Rectal smooth muscle tissue (tissue), 1 donor: ENCODE measurements at regions not wholly inside any gene's neighbourhood (a gene's known extent, or its start where the extent isn't known, plus 50 kb on each side); places are given as distances from the start of the nearest gene placed in this dataset.
"Not testable (repeated sequence)": the region's sequence is repeated elsewhere in the genome, so short reads cannot be mapped to it uniquely, and the experiment has no call there.

Experiments
- H3K27ac ChIP-seq: one replicate; pipeline ENCODE4 v1.7.0; 2013; ENCODE audit warnings: low read depth, low read length, inconsistent platforms
- H3K27me3 ChIP-seq: one replicate; pipeline ENCODE4 v1.7.0; 2013; ENCODE audit warnings: low read length; ENCODE audit not compliant: control insufficient read depth, insufficient read depth
- H3K36me3 ChIP-seq: one replicate; pipeline ENCODE4 v1.7.0; 2013; ENCODE audit warnings: low read length; ENCODE audit not compliant: control insufficient read depth, insufficient read depth
- H3K4me1 ChIP-seq: one replicate; pipeline ENCODE4 v1.7.0; 2013; ENCODE audit warnings: low read length; ENCODE audit not compliant: control insufficient read depth, insufficient read depth
- H3K4me3 ChIP-seq: one replicate; pipeline ENCODE4 v1.7.0; 2013; ENCODE audit warnings: low read length
- H3K9ac ChIP-seq: one replicate; pipeline ENCODE4 v1.7.0; 2013; ENCODE audit warnings: low read length

- Histone ChIP-seq H3K9ac (no peak overlapping the region), H3K4me3 (no peak overlapping the region), H3K27ac (no peak overlapping the region), H3K27me3 (no peaks in the 10 kb centered on the region), H3K36me3 (no peaks in the 10 kb centered on the region), H3K4me1 (no peaks in the 10 kb centered on the region)
These were observed 100.6 kb upstream of the BCL6 start for GRCh38 chr3:187845826-187846225.

DNA sequence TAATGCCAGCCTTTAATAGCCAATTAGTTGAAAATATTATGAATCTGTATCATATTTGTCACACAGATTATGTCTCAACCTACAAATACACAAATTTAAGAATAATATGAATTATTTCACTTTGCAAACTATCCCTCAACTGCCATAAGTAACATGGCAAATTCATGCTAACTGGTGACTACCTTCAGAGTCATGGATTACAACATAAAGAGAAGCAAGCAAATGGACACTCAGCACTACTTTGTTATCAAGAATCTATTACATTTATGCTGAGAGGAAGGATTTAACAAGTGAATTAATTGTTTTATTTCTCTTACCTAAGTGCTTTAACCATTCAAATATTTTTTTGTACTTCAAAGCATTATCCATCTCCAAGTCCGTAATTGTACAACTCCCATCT lies 103.1 kb upstream of the BCL6 start:
- Histone ChIP-seq H3K36me3 (no peaks in the 10 kb centered on the region), H3K4me1 (no peaks in the 10 kb centered on the region), H3K4me3 (no peak overlapping the region), H3K27me3 (no peaks in the 10 kb centered on the region), H3K9ac (no peak overlapping the region), H3K27ac (no peak overlapping the region)

- Histone ChIP-seq H3K27ac (no peak overlapping the region), H3K4me1 (no peaks in the 10 kb centered on the region), H3K27me3 (no peaks in the 10 kb centered on the region), H3K36me3 (no peaks in the 10 kb centered on the region), H3K4me3 (no peak overlapping the region), H3K9ac (no peak overlapping the region)
These were observed 103.9 kb upstream of the BCL6 start for GRCh38 chr3:187849016-187849654.

- H3K27me3 ChIP-seq, result no peaks in the 10 kb centered on the region
- H3K36me3 ChIP-seq, result no peaks in the 10 kb centered on the region
- no peaks in the 10 kb centered on the region for H3K4me1 ChIP-seq
- H3K27ac ChIP-seq, result no peak overlapping the region
- H3K4me3 ChIP-seq, result no peak overlapping the region
- H3K9ac ChIP-seq, result no peak overlapping the region
These were observed 105.1 kb upstream of the BCL6 start for GRCh38 chr3:187850258-187850921.

DNA sequence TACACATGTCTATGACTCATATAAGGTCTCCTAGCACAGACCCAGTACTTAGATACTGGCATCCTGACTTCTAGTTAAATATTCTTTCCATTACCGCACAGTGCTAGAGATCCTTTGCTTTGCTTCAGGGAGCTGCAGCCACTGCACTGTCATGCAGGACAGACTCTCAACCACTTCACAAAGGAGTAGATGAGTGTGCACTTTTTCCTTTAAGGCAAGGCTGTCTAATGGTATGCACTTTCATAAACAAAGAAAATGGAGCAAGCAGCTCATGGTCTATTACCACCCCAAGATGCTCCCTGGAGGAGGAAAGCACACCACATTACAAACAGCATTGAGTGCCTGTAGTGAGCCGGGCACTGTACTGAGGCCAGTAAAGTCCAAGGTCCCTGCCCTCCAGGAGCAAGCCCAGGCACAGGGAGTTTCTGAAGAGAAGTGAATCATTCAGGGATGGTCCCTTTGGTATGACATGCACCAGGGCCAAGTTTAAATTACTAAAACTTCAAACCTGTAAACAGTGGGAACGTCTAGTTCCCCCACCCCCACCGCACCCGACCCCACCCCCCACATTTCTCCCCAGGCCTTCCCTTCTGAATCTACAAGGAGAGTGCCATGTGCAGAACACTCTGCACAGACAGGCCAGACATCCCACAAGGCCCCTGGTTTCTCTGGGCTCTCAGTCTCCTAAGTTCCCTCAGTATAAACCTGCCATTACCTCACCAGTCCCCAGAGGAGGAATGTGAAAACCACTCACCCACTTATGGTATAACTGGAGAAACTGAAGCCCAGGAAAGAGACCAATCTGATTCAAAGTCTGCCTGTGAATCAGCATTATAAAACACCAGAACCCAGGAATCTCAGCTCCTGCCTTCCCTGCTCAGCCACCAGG lies 107.8 kb upstream of the BCL6 start:
- no peaks in the 10 kb centered on the region for H3K4me1 ChIP-seq
- no peak overlapping the region for H3K9ac ChIP-seq
- no peak overlapping the region for H3K4me3 ChIP-seq
- H3K27me3 ChIP-seq, result no peaks in the 10 kb centered on the region
- no peaks in the 10 kb centered on the region for H3K36me3 ChIP-seq
- peak overlapping the region; percentile 21 for H3K27ac ChIP-seq

DNA sequence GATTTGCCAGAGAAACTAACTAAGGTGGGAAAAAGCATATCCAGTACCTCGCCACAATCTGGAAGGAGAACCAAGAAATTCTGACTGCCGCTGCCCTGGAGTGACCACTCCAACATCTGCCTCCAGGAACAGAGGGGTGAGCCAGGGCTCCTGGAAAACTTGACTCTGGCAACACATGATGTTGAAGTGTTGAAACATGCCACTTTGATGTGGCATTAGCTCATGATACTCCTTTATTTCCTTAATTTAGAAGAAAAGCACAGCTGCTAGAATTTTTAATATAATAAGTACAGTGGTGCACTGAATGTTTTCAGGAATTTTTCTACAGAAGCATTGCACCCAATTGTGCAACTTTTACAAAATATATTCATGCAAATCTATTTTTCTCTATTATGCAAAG lies 109.9 kb upstream of the BCL6 start:
- Histone ChIP-seq H3K27me3 (no peaks in the 10 kb centered on the region), H3K9ac (no peak overlapping the region), H3K36me3 (no peaks in the 10 kb centered on the region), H3K4me1 (no peaks in the 10 kb centered on the region), H3K27ac (no peak overlapping the region), H3K4me3 (no peak overlapping the region)

DNA sequence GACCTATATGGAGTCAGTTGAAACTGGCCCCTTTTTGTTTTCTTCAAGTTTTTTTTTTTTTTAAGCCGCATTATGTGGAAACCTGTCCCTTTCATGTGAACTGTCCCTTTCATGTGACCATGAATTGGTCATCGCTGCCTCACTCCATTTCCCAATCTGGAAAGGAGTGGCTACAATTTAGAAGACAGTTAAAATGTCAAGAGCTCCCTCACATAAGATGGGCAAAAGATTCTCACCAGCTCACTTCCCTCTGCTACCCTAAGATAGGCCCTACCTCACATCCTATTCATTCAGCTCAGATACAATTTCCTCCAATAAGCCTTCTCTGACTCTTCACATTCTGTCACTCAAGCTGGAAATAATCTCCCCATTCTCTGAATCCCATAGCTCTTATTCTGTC lies 111.3 kb upstream of the BCL6 start:
- H3K27me3 ChIP-seq, result no peaks in the 10 kb centered on the region
- H3K9ac ChIP-seq, result no peak overlapping the region
- H3K4me1 ChIP-seq, result no peaks in the 10 kb centered on the region
- no peaks in the 10 kb centered on the region for H3K36me3 ChIP-seq
- H3K4me3 ChIP-seq, result no peak overlapping the region
- no peak overlapping the region for H3K27ac ChIP-seq

DNA sequence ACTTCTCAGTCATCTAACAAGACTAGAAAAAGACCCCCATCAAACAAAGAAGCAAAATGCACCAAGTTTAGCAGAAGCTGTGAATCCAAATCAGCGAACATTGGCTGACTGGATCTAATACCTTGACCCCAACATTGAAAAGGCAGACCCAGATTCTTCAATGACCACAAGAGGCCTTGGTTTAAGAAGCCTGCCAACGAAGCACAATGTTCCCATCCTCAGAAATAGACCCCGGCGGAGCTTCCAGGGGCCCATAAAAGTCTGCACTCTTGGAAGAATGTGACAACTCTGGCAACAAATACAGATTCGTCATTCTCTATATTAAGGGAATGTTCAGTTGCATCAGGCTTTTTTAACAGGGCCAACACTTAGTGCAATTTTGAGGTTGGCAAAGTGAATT lies 112.8 kb upstream of the BCL6 start:
- H3K36me3 ChIP-seq, result no peaks in the 10 kb centered on the region
- no peaks in the 10 kb centered on the region for H3K4me1 ChIP-seq
- no peak overlapping the region for H3K27ac ChIP-seq
- H3K27me3 ChIP-seq, result no peaks in the 10 kb centered on the region
- no peak overlapping the region for H3K9ac ChIP-seq
- H3K4me3 ChIP-seq, result no peak overlapping the region

DNA sequence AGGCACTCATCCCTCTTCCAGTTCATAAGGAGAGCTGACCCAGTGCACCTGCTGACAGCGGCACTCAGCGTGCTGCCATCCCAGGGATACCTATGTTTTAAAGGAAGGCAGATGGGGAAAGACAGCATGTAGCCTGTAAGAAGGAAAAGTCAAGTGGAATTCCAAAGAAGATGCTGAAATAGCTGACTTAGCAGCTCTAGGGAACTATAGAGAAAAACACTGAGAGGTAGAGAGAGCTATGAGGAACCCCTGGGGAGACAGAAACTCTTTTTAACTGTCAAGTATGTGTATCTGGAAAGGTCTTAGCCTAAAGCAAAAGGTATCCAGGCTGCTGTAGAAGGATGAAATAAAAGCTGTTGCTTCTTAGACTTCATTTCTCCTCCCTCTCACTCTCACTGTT lies 113.4 kb upstream of the BCL6 start:
- H3K4me3 ChIP-seq, result no peak overlapping the region
- no peaks in the 10 kb centered on the region for H3K4me1 ChIP-seq
- no peaks in the 10 kb centered on the region for H3K36me3 ChIP-seq
- no peak overlapping the region for H3K9ac ChIP-seq
- no peaks in the 10 kb centered on the region for H3K27me3 ChIP-seq
- H3K27ac ChIP-seq, result no peak overlapping the region

DNA sequence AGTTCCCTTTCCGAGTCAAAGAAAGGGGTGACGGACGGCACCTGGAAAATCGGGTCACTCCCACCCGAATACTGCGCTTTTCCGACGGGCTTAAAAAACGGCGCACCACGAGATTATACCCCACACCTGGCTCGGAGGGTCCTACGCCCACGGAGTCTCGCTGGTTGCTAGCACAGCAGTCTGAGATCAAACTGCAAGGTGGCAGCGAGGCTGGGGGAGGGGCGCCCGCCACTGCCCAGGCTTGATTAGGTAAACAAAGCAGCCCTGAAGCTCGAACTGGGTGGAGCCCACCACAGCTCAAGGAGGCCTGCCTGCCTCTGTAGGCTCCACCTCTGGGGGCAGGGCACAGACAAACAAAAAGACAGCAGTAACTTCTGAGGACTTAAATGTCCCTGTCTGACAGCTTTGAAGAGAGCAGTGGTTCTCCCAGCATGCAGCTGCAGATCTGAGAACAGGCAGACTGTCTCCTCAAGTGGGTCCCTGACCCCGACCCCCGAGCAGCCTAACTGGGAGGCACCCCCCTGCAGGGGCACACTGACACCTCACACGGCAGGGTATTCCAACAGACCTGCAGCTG lies 117.5 kb upstream of the BCL6 start:
- H3K4me1 ChIP-seq, H3K27ac ChIP-seq, H3K4me3 ChIP-seq, H3K27me3 ChIP-seq, H3K36me3 ChIP-seq, H3K9ac ChIP-seq: not testable (repeated sequence)

- Histone ChIP-seq H3K9ac (no peak overlapping the region), H3K27me3 (no peaks in the 10 kb centered on the region), H3K4me1 (no peaks in the 10 kb centered on the region), H3K4me3 (no peak overlapping the region), H3K36me3 (no peaks in the 10 kb centered on the region), H3K27ac (no peak overlapping the region)
These were observed 125.3 kb upstream of the BCL6 start for GRCh38 chr3:187870360-187871203.

DNA sequence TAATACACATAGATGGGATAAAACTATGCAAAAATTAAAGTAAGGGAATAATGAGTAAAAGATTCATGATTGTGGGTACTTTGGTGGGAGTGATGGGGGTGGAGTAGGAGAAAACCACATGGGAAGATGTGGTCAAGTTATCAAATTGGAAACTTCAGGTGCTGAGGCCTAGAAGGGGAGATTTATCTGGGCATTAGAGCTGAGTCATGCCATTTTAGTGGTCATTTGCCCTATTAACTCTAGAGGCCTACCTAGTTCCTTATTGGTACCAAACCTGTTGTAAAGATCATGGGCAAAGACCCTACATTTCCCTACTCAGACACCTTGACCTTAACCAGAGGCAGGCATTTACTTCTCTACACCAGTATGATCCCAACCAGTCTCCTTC lies 125.9 kb upstream of the BCL6 start:
- H3K4me1 ChIP-seq, result no peaks in the 10 kb centered on the region
- no peak overlapping the region for H3K9ac ChIP-seq
- H3K27ac ChIP-seq, result no peak overlapping the region
- no peaks in the 10 kb centered on the region for H3K36me3 ChIP-seq
- no peak overlapping the region for H3K4me3 ChIP-seq
- H3K27me3 ChIP-seq, result no peaks in the 10 kb centered on the region
